Adipocyte (in vitro differentiated cells): ENCODE measurements at regions not wholly inside any gene's neighbourhood (a gene's known extent, or its start where the extent isn't known, plus 50 kb on each side); places are given as distances from the start of the nearest gene placed in this dataset.

Source experiments
- DNase-seq: peaks from one replicate; pipeline ENCODE4 v3.0.0-alpha.2; 2015; ENCODE audit warnings: low read depth
- H3K27me3 ChIP-seq: replicated peaks from 2 replicates; pipeline ENCODE4 v1.7.0; 2013; ENCODE audit warnings: mild to moderate bottlenecking, low read length, moderate library complexity; ENCODE audit not compliant: control insufficient read depth, insufficient read depth
- H3K36me3 ChIP-seq: 2 replicates; pipeline ENCODE4 v1.7.0; 2013; ENCODE audit warnings: low read length, mild to moderate bottlenecking, moderate library complexity; ENCODE audit not compliant: control insufficient read depth, insufficient read depth, severe bottlenecking
- H3K4me1 ChIP-seq: 2 replicates; pipeline ENCODE4 v1.7.0; 2013; ENCODE audit warnings: mild to moderate bottlenecking, low read length, moderate library complexity; ENCODE audit not compliant: control insufficient read depth, insufficient read depth
- H3K4me3 ChIP-seq: 2 replicates; pipeline ENCODE4 v1.7.0; 2013; ENCODE audit warnings: mild to moderate bottlenecking, low read length, moderate library complexity
- H3K9ac ChIP-seq: 2 replicates; pipeline ENCODE4 v1.7.0; 2013; ENCODE audit warnings: mild to moderate bottlenecking, low read length, moderate library complexity
- H3K9me3 ChIP-seq: 2 replicates; pipeline ENCODE4 v1.7.0; 2013; ENCODE audit warnings: mild to moderate bottlenecking, low read length, moderate library complexity; ENCODE audit not compliant: control insufficient read depth

GRCh38 chr20:47406849-47407682, 50.6 kb upstream of the ZMYND8 start:
- no peak overlapping the region for H3K4me3 ChIP-seq
- DNase-seq = peak; percentile 28
- H3K9me3 ChIP-seq = no peaks in the 10 kb centered on the region
- no peaks in the 10 kb centered on the region for H3K36me3 ChIP-seq
- H3K9ac ChIP-seq = no peak overlapping the region
- peaks cover 9% of the 10 kb centered on the region for H3K4me1 ChIP-seq
- no peaks in the 10 kb centered on the region for H3K27me3 ChIP-seq

- no peak overlapping the region for H3K9ac ChIP-seq
- H3K9me3 ChIP-seq = no peaks in the 10 kb centered on the region
- H3K27me3 ChIP-seq = no peaks in the 10 kb centered on the region
- H3K4me1 ChIP-seq = peaks cover 9% of the 10 kb centered on the region
- H3K36me3 ChIP-seq = no peaks in the 10 kb centered on the region
- peak; percentile 17 for DNase-seq
- H3K4me3 ChIP-seq = no peak overlapping the region
Measured at GRCh38 chr20:47411161-47411560, 54.7 kb upstream of the ZMYND8 start.

GRCh38 chr20:47412083-47412482, 55.6 kb upstream of the ZMYND8 start:
- DNase-seq = no peak
- H3K36me3 ChIP-seq = no peaks in the 10 kb centered on the region

GRCh38 chr20:47413189-47413588, 56.7 kb upstream of the ZMYND8 start:
- Histone ChIP-seq H3K27me3 (no peaks in the 10 kb centered on the region), H3K36me3 (no peaks in the 10 kb centered on the region), H3K4me3 (no peak overlapping the region), H3K9ac (no peak overlapping the region), H3K9me3 (no peaks in the 10 kb centered on the region), H3K4me1 (peaks cover 12% of the 10 kb centered on the region)
- DNase-seq = no peak

More at GRCh38 chr20:47412083-47412482, 55.6 kb upstream of the ZMYND8 start:
- Histone ChIP-seq H3K9me3 (no peaks in the 10 kb centered on the region), H3K9ac (no peak overlapping the region), H3K4me1 (peaks cover 9% of the 10 kb centered on the region), H3K4me3 (no peak overlapping the region), H3K27me3 (no peaks in the 10 kb centered on the region)

GRCh38 chr20:47417245-47418068, 61.0 kb upstream of the ZMYND8 start:
- Histone ChIP-seq H3K9me3 (no peaks in the 10 kb centered on the region), H3K9ac (no peak overlapping the region), H3K36me3 (no peaks in the 10 kb centered on the region), H3K4me1 (peaks cover 8% of the 10 kb centered on the region), H3K27me3 (peaks cover 6% of the 10 kb centered on the region), H3K4me3 (peak overlapping the region; percentile 29)
- DNase-seq = no peak

GRCh38 chr20:47418069-47418757, 61.7 kb upstream of the ZMYND8 start:
- Histone ChIP-seq H3K4me3 (peak overlapping the region; percentile 29), H3K27me3 (peaks cover 6% of the 10 kb centered on the region), H3K9me3 (no peaks in the 10 kb centered on the region), H3K4me1 (peaks cover 8% of the 10 kb centered on the region), H3K9ac (no peak overlapping the region), H3K36me3 (no peaks in the 10 kb centered on the region)
- DNase-seq = no peak

- no peak overlapping the region for H3K4me3 ChIP-seq
- H3K9ac ChIP-seq = no peak overlapping the region
- DNase-seq = no peak
- H3K36me3 ChIP-seq = no peaks in the 10 kb centered on the region
- peaks cover 6% of the 10 kb centered on the region for H3K27me3 ChIP-seq
- H3K9me3 ChIP-seq = no peaks in the 10 kb centered on the region
- peaks cover 8% of the 10 kb centered on the region for H3K4me1 ChIP-seq
Measured at GRCh38 chr20:47419953-47420514, 63.5 kb upstream of the ZMYND8 start.

GRCh38 chr20:47421076-47421475, 64.6 kb upstream of the ZMYND8 start:
- DNase-seq = no peak
- Histone ChIP-seq H3K9ac (no peak overlapping the region), H3K36me3 (no peaks in the 10 kb centered on the region), H3K27me3 (peaks cover 6% of the 10 kb centered on the region), H3K4me1 (peaks cover 8% of the 10 kb centered on the region), H3K9me3 (no peaks in the 10 kb centered on the region), H3K4me3 (no peak overlapping the region)

DNA sequence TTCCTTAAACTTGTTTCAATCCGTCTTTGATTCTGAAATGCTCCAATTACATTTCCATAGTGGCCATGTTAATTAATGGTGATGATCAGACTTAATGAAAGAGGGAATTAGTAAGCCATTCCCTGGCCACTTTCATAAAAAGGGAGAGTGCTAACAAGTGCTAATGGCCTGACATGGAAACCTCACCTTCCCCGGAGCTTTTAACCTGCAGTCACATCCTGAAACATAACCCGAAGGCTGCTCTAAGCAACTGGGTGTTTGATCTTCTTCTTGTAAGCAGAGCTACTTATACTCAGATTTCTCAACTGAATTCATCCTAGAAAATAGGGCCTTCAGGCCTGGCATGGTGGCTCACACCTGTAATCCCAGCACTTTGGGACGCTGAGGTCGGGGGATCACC, 67.1 kb upstream of the ZMYND8 start:
- Histone ChIP-seq H3K9me3 (peaks cover 19% of the 10 kb centered on the region), H3K27me3 (peaks cover 6% of the 10 kb centered on the region), H3K9ac (no peak overlapping the region), H3K36me3 (no peaks in the 10 kb centered on the region), H3K4me3 (no peak overlapping the region), H3K4me1 (peaks cover under 1% of the 10 kb centered on the region)
- no peak for DNase-seq

GRCh38 chr20:47427067-47427466, 70.6 kb upstream of the ZMYND8 start:
- H3K4me3 ChIP-seq = no peak overlapping the region
- H3K27me3 ChIP-seq = no peaks in the 10 kb centered on the region
- no peaks in the 10 kb centered on the region for H3K36me3 ChIP-seq
- no peak for DNase-seq
- peaks cover 13% of the 10 kb centered on the region for H3K4me1 ChIP-seq
- no peak overlapping the region for H3K9ac ChIP-seq
- H3K9me3 ChIP-seq = peaks cover 19% of the 10 kb centered on the region

DNA sequence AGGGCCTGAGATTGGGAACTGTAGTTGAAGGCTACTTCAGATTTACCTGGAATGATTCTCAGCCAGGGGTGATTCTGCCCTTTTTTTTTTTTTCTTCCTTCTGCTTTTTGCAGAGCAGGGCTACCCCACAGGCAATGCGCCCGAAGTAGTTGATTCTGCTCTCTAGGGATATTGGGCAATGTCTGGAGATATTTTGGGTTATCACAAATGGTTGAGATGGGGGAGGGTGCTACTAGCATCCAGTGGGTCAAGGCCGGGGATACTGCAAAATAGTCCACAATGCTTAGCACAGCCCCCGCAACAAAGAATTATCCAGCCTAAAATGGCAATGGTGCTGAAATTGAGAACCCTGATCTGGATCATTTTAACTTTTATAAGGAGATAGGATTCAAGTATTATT, 71.2 kb upstream of the ZMYND8 start:
- H3K4me3 ChIP-seq = no peak overlapping the region
- DNase-seq = no peak
- H3K36me3 ChIP-seq = no peaks in the 10 kb centered on the region
- no peaks in the 10 kb centered on the region for H3K27me3 ChIP-seq
- H3K9ac ChIP-seq = no peak overlapping the region
- peaks cover 19% of the 10 kb centered on the region for H3K9me3 ChIP-seq
- H3K4me1 ChIP-seq = peaks cover 13% of the 10 kb centered on the region
